IPS DF 19.7 (cell line): ENCODE measurements at regions not wholly inside any gene's neighbourhood (a gene's known extent, or its start where the extent isn't known, plus 50 kb on each side); places are given as distances from the start of the nearest gene placed in this dataset.
A peak's percentile ranks its signal among the peaks of the same experiment; 100 is the strongest.

Experiments
- DNase-seq: peaks from one replicate; pipeline ENCODE4 v3.0.0-alpha.2; 2013; ENCODE audit warnings: low read depth, low spot score

GRCh38 chr3:107428051-107428858 lies 51.0 kb downstream of the CCDC54 start:
- DNase-seq: no peak

- DNase-seq: peak; percentile 64
Observed at GRCh38 chr3:107429320-107430181, 52.3 kb downstream of the CCDC54 start.

- no peak for DNase-seq
Observed at GRCh38 chr3:107430214-107430995, 53.2 kb downstream of the CCDC54 start.

GRCh38 chr3:107430996-107431245 lies 53.7 kb downstream of the CCDC54 start:
- no peak for DNase-seq

GRCh38 chr3:107431246-107432012 lies 54.2 kb downstream of the CCDC54 start:
- DNase-seq: no peak

- DNase-seq: no peak
Observed at GRCh38 chr3:107432013-107432515, 54.8 kb downstream of the CCDC54 start.

- DNase-seq: no peak
Observed at GRCh38 chr3:107432646-107433045, 55.4 kb downstream of the CCDC54 start.

GRCh38 chr3:107436029-107436428 lies 58.8 kb downstream of the CCDC54 start:
- no peak for DNase-seq

GRCh38 chr3:107438671-107439070 lies 61.4 kb downstream of the CCDC54 start:
- DNase-seq: no peak

- no peak for DNase-seq
Observed at GRCh38 chr3:107441617-107442016, 64.4 kb downstream of the CCDC54 start.

GRCh38 chr3:107443461-107443860 lies 66.2 kb downstream of the CCDC54 start:
- DNase-seq: no peak

- DNase-seq: no peak
Observed at GRCh38 chr3:107446706-107447105, 69.5 kb downstream of the CCDC54 start.

GRCh38 chr3:107450254-107450893 lies 72.4 kb upstream of the BBX start:
- no peak for DNase-seq

- no peak for DNase-seq
Observed at GRCh38 chr3:107452436-107452835, 70.3 kb upstream of the BBX start.

GRCh38 chr3:107453504-107453903 lies 69.3 kb upstream of the BBX start:
- no peak for DNase-seq

- DNase-seq: no peak
Observed at GRCh38 chr3:107455621-107456020, 67.1 kb upstream of the BBX start.

- no peak for DNase-seq
Observed at GRCh38 chr3:107456501-107456900, 66.3 kb upstream of the BBX start.

GRCh38 chr3:107458871-107459270 lies 63.9 kb upstream of the BBX start:
- DNase-seq: no peak

- DNase-seq: no peak
Observed at GRCh38 chr3:107461721-107462120, 61.0 kb upstream of the BBX start.

- DNase-seq: no peak
Observed at GRCh38 chr3:107464037-107464436, 58.7 kb upstream of the BBX start.
